HEK293T (cell line): ENCODE measurements at regions not wholly inside any gene's neighbourhood (a gene's known extent, or its start where the extent isn't known, plus 50 kb on each side); places are given as distances from the start of the nearest gene placed in this dataset.

ENCODE experiments used
- CTCF ChIA-PET: fragments of 350-600 bp; formaldehyde crosslinking; extraction: SDS; loops from one replicate; lab custom pipeline; 2021; ENCODE audit warnings: antibody characterized with exemption, inconsistent platforms; lab: Yijun Ruan, JAX
- POLR2A ChIA-PET: fragments of 350-600 bp; formaldehyde crosslinking; extraction: SDS; loops from one replicate; lab custom pipeline; 2020; ENCODE audit warnings: antibody characterized with exemption, inconsistent platforms; lab: Yijun Ruan, JAX
- DNase-seq: peaks from one replicate; pipeline ENCODE4 v3.0.0; 2012; ENCODE audit warnings: mixed read lengths; ENCODE audit errors: extremely low spot score
- ARNT ChIP-seq: fragments of 450-650 bp; IDR thresholded peaks from 2 replicates; pipeline ENCODE4 v1.6.1; 2017; ENCODE audit warnings: mild to moderate bottlenecking
- BHLHE40 ChIP-seq: fragments of 450-650 bp; IDR thresholded peaks from 2 replicates; pipeline ENCODE4 v1.6.1; 2016; ENCODE audit warnings: mild to moderate bottlenecking, moderate library complexity, borderline replicate concordance
- CTBP1 ChIP-seq: fragments of 450-650 bp; IDR thresholded peaks from 2 replicates; pipeline ENCODE4 v1.6.1; 2016; ENCODE audit warnings: borderline replicate concordance
- ELF4 ChIP-seq: fragments of 450-650 bp; IDR thresholded peaks from 2 replicates; pipeline ENCODE4 v1.6.1; 2017; ENCODE audit warnings: antibody characterized with exemption
- FOXA1 ChIP-seq: fragments of 450-650 bp; IDR thresholded peaks from 2 replicates; pipeline ENCODE4 v1.6.1; 2016; ENCODE audit warnings: mild to moderate bottlenecking
- FOXK2 ChIP-seq: fragments of 450-650 bp; IDR thresholded peaks from 2 replicates; pipeline ENCODE4 v1.6.1; 2016; ENCODE audit warnings: mild to moderate bottlenecking
- FOXM1 ChIP-seq: fragments of 450-650 bp; IDR thresholded peaks from 2 replicates; pipeline ENCODE4 v1.6.1; 2017; ENCODE audit warnings: mild to moderate bottlenecking, borderline replicate concordance
- HDGF ChIP-seq: fragments of 450-650 bp; IDR thresholded peaks from 2 replicates; pipeline ENCODE4 v1.6.1; 2017; ENCODE audit warnings: antibody characterized with exemption, borderline replicate concordance
- L3MBTL2 ChIP-seq: fragments of 450-650 bp; conservative IDR thresholded peaks from 2 replicates; pipeline ENCODE4 v1.6.1; 2016; ENCODE audit warnings: mild to moderate bottlenecking
- LEF1 ChIP-seq: fragments of 450-650 bp; IDR thresholded peaks from 2 replicates; pipeline ENCODE4 v1.6.1; 2017; ENCODE audit warnings: mild to moderate bottlenecking, borderline replicate concordance
- NFRKB ChIP-seq: fragments of 450-650 bp; IDR thresholded peaks from 2 replicates; pipeline ENCODE4 v1.6.1; 2016; ENCODE audit warnings: mild to moderate bottlenecking, moderate library complexity
- PKNOX1 ChIP-seq: fragments of 450-650 bp; IDR thresholded peaks from 2 replicates; pipeline ENCODE4 v1.6.1; 2016
- SP1 ChIP-seq: fragments of 450-650 bp; IDR thresholded peaks from 2 replicates; pipeline ENCODE4 v1.6.1; 2017
- SUZ12 ChIP-seq: fragments of 450-650 bp; IDR thresholded peaks from 2 replicates; pipeline ENCODE4 v1.6.1; 2016; ENCODE audit warnings: mild to moderate bottlenecking
- TARDBP ChIP-seq: fragments of 450-650 bp; IDR thresholded peaks from 2 replicates; pipeline ENCODE4 v1.6.1; 2016
- ZNF384 ChIP-seq: fragments of 450-650 bp; IDR thresholded peaks from 2 replicates; pipeline ENCODE4 v1.6.1; 2016

GRCh38 chr20:20802328-20802727 is 89.9 kb upstream of the RALGAPA2 start:
- ChIA-PET CTCF (no interaction called here), POLR2A (no interaction called here)
- DNase-seq, result no peak
- TF ChIP-seq FOXK2 (no peak), BHLHE40 (no peak), NFRKB (no peak), PKNOX1 (no peak), FOXM1 (no peak), SP1 (no peak), CTBP1 (no peak), HDGF (no peak), LEF1 (no peak), SUZ12 (no peak), FOXA1 (no peak), TARDBP (no peak), ZNF384 (no peak), ARNT (no peak), L3MBTL2 (no peak), ELF4 (no peak)

DNA sequence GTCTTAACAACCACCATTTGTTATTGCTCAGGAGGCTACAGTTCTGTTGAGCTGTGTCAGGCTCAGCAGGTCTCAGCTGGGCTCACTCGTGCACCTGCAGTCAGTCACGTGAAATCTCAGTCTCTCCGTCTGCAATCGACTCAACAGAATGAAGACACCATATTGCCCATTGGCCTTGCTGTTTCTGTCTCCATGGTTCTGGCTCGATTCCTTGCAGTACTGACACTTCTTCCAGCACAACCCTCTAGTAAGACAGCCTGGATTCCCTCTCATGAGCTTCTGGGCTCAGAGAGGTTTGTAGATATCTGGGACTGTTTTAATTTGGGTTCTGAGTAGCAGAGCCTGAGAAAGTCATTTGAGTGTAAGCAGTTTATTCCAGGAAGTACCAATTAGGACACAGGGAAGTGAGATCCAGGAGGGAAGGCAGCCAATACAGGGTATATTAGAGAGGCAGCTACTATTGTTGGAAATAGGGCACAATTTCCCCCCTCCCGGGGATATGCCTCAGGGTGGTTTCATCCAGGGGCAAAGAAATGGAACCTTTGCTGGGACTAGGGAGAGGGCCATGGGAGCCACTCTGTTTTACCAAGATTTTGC is 87.4 kb upstream of the RALGAPA2 start:
- no peak for TF ChIP-seq HDGF
- no peak for TF ChIP-seq SP1
- no peak for TF ChIP-seq NFRKB
- TF ChIP-seq FOXK2, result no peak
- no peak for TF ChIP-seq PKNOX1
- no peak for TF ChIP-seq L3MBTL2
- no peak for TF ChIP-seq CTBP1
- TF ChIP-seq FOXA1, result no peak
- TF ChIP-seq LEF1, result no peak
- no peak for TF ChIP-seq ZNF384
- no peak for TF ChIP-seq ELF4
- no peak for TF ChIP-seq FOXM1
- no peak for TF ChIP-seq SUZ12
- no peak for TF ChIP-seq ARNT
- TF ChIP-seq TARDBP, result no peak
- no peak for TF ChIP-seq BHLHE40
- no peak for DNase-seq
- POLR2A ChIA-PET, result no interaction called here
- CTCF ChIA-PET, result no interaction called here

DNA sequence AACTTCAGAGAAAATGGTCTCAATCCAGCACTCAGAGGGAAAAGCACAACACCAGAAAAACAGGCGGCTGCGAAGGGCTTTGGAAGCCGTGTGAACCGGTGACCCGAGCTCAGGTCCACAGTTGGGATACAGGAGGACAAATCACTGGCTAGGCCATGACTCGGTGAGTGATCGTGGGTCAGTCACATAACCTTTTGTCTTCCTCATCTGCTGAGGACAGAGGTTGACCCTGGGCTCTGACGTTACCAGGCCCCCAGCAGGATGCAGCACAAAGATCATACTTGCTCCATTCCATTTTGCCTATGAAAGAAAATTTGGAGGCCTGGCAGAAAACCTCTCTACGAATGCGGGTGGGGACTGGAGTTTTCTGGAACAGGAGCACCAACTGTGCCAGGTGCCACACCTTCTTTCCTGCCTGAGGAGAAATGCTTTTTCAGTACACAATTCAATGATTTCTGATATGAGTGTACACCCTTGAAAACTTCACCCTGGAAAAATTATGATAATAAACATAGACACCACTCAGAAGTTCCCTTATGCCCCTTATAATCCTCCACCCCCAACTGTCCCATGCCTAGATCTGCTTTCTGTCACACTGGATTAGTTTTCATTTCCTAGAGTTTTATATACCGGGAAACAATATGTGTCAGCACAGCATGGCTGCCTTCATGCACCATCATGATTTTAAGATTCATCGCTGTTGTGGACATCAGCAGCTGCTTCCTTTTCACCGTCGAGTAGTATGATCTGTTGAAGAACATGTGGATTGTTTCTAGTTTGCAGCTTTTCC is 85.3 kb upstream of the RALGAPA2 start:
- DNase-seq, result no peak
- CTCF ChIA-PET, result interaction anchor here (0.6 kb wide), 1 partner anchor 133 kb away, joined by 3 read pairs; no protein-coding TSS in a partner anchor
- POLR2A ChIA-PET, result no interaction called here
- no peak for TF ChIP-seq HDGF

GRCh38 chr20:20796766-20797440 is 84.5 kb upstream of the RALGAPA2 start:
- TF ChIP-seq ZNF384 (no peak), LEF1 (no peak), BHLHE40 (no peak), SUZ12 (no peak), L3MBTL2 (no peak), CTBP1 (no peak), NFRKB (no peak), HDGF (no peak), TARDBP (no peak), FOXA1 (no peak), ARNT (no peak)
- POLR2A ChIA-PET, result no interaction called here
- CTCF ChIA-PET, result no interaction called here
- DNase-seq, result no peak

DNA sequence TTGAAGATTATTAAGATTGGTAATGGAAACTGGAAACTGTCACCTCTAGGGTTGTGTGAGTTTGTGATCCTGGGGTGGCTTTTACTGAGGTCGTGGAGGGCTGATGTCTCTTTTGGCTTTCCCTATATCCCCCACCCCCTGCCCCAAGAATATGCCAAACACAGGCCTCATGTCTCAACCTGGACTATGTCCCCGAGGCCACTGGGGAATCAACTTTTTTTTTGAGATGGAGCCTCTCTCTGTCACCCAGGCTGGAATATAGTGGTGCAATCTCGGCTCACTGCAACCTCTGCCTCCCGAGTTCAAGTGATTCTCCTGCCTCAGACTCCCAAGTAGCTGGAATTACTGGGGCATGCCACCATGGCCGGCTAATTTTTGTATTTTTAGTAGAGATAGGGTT is 83.3 kb upstream of the RALGAPA2 start:
- ChIA-PET CTCF (no interaction called here), POLR2A (no interaction called here)
- no peak for DNase-seq
- no peak for TF ChIP-seq SUZ12
- TF ChIP-seq NFRKB, result no peak
- no peak for TF ChIP-seq L3MBTL2
- TF ChIP-seq PKNOX1, result no peak
- no peak for TF ChIP-seq LEF1
- TF ChIP-seq ZNF384, result no peak
- no peak for TF ChIP-seq CTBP1
- TF ChIP-seq TARDBP, result no peak
- no peak for TF ChIP-seq FOXA1
- no peak for TF ChIP-seq ARNT
- TF ChIP-seq BHLHE40, result no peak
- no peak for TF ChIP-seq ELF4
- no peak for TF ChIP-seq HDGF
- TF ChIP-seq FOXM1, result no peak
- no peak for TF ChIP-seq FOXK2
- no peak for TF ChIP-seq SP1
